Mammary epithelial cell (primary cell): ENCODE measurements at regions not wholly inside any gene's neighbourhood (a gene's known extent, or its start where the extent isn't known, plus 50 kb on each side); places are given as distances from the start of the nearest gene placed in this dataset.
"Not testable (repeated sequence)": the region's sequence is repeated elsewhere in the genome, so short reads cannot be mapped to it uniquely, and the experiment has no call there.

Source experiments
- EZH2 ChIP-seq: IDR thresholded peaks from 2 replicates; pipeline ENCODE4 v1.6.1; 2012; ENCODE audit warnings: low read length, inconsistent platforms, borderline replicate concordance
- TF ChIP-seq, protein P1 (sequence below), 2 donors: IDR thresholded peaks in 1 of 2; conservative IDR thresholded peaks in 1 of 2; 2 replicates each; pipeline ENCODE4 v1.5.1; 2011 to 2012; ENCODE audit warnings: inconsistent platforms in 2 of 2, low read length in 2 of 2, mild to moderate bottlenecking in 2 of 2, control low read depth in 1 of 2, low read depth in 1 of 2; ENCODE audit not compliant: insufficient read depth in 1 of 2; ENCODE audit errors: extremely low read depth in 1 of 2

DNA sequence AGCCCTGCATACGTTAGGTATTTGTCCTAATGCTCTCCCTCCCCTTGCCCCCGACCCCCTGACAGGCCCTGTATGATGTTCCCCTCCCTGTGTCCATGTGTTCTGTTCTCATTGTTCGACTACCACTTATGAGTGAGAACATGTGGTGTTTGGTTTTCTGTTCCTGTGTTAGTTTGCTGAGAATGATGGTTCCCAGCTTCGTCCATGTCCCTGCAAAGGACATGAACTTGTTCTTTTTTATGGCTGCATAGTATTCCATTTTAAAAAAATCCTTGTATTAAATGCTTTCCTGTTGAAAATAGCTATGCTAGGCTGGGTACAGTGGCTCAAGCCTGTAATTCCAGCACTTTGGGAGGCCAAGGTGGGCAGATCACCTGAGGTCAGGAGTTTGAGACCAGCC is 232.2 kb downstream of the RPLP1 start:
- TF ChIP-seq, protein P1, sequence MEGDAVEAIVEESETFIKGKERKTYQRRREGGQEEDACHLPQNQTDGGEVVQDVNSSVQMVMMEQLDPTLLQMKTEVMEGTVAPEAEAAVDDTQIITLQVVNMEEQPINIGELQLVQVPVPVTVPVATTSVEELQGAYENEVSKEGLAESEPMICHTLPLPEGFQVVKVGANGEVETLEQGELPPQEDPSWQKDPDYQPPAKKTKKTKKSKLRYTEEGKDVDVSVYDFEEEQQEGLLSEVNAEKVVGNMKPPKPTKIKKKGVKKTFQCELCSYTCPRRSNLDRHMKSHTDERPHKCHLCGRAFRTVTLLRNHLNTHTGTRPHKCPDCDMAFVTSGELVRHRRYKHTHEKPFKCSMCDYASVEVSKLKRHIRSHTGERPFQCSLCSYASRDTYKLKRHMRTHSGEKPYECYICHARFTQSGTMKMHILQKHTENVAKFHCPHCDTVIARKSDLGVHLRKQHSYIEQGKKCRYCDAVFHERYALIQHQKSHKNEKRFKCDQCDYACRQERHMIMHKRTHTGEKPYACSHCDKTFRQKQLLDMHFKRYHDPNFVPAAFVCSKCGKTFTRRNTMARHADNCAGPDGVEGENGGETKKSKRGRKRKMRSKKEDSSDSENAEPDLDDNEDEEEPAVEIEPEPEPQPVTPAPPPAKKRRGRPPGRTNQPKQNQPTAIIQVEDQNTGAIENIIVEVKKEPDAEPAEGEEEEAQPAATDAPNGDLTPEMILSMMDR (conservative IDR thresholded peaks at IDR 0.05 in 1 of 2, IDR thresholded peaks at IDR 0.05 in 1 of 2; ENCODE audit: extremely low read depth in 1 of 2, insufficient read depth in 1 of 2, low read depth in 1 of 2, low read length in 2 of 2), result not testable (repeated sequence)
- TF ChIP-seq EZH2, result not testable (repeated sequence)
